ENCODE measurements at regions not wholly inside any gene's neighbourhood (a gene's known extent, or its start where the extent isn't known, plus 50 kb on each side); places are given as distances from the start of the nearest gene placed in this dataset.

GRCh38 chr15:81896356-81896755 is 149.5 kb downstream of the MEX3B start:
- TF ChIP-seq HOXA7 (CRISPR knock-in tag; IDR thresholded peaks at IDR 0.05) (no peak), CTCF (IDR thresholded peaks at IDR 0.05) (no peak), ZNF302 (CRISPR knock-in tag; IDR thresholded peaks at IDR 0.05) (no peak), RCOR1 (IDR thresholded peaks at IDR 0.05; ENCODE audit: low read depth, low read length) (no peak), BHLHE40 (IDR thresholded peaks at IDR 0.05; ENCODE audit: low read depth, low read length) (no peak), EP300 (IDR thresholded peaks at IDR 0.05) (no peak)

Data from A549 (cell line).